Renal pelvis (tissue), 1 donor: ENCODE measurements at regions not wholly inside any gene's neighbourhood (a gene's known extent, or its start where the extent isn't known, plus 50 kb on each side); places are given as distances from the start of the nearest gene placed in this dataset.
"Not testable (repeated sequence)": the region's sequence is repeated elsewhere in the genome, so short reads cannot be mapped to it uniquely, and the experiment has no call there.

Experiments
- DNase-seq: peaks from one replicate; pipeline ENCODE4 v3.0.0-alpha.2; 2013

DNA sequence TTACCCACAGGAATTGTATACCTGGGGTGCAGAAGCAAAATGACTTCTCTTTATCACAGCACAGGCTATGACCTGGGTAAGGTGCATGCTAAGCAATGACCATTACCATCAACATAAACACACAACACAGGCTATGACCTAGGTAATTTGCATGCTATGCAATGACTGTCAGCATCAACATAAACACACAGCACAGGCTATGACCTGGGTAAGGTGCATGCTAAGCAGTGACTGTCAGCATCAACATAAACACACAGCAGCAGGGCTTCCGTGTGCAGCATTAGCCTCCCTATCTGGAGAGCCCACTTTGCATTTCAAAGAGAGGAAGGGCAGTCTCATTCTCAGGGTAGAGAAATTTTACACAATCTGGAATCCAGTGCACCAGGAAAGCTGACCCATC lies 583.0 kb downstream of the TMEM121 start:
- no peak for DNase-seq

DNA sequence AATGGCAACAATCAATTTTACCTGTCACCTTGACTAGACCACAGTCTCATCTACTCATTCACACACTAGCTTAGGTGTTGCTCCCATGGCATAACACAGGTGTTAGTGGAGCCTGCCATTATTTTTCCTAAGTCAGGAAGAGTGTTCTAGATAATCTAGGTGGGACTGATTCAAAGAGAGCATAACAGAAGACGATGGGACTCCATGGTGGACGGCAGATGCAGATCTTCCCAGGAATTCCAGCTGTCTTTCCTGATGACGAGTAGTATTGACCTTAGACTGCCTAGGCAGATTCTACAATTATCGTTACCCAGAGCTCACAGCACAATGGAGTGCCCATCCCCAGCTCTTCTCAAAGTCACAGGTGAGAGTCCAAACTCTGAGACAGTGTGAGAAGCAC lies 589.0 kb downstream of the TMEM121 start:
- DNase-seq: no peak

DNA sequence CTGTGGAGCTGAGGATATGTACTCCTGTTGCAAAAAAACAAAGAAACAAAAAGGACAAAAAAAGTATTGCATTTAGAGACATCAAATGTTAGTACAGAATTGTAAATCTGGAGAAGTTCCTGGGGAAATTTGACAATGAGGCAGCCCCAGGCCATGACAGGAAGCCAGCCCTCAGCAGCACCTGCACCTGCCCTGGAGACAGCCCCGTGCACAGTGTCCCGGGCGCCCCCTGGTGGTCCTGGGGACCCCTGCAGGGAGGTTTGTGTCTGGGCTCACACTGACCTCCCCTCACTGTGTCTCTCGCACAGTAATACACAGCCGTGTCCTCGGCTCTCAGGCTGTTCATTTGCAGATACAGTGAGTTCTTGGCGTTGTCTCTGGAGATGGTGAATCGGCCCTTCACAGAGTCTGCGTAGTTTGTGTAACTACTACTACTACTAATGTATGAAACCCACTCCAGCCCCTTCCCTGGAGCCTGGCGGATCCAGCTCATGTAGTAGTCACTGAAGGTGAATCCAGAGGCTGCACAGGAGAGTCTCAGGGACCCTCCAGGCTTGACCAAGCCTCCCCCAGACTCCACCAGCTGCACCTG lies 590.1 kb downstream of the TMEM121 start:
- not testable (repeated sequence) for DNase-seq

DNA sequence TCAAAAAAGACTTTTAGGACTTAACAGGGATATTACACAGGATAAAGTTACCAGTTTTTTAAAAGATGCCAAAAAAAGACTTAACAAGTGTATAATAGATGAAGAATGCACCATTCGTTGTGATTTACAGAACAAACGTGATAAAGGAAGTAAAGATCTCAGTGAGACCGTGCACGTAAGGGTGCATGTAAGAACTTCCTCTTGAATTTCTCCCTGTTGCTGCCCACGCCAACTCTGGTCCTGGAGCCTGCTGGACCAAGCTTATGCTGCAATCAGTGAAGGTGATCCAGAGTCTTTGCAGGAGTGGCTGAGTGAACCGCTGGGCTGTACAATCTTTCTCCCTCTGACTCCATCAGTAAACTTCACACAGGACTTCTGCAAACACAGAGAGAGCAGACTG lies 593.7 kb downstream of the TMEM121 start:
- DNase-seq: no peak

DNA sequence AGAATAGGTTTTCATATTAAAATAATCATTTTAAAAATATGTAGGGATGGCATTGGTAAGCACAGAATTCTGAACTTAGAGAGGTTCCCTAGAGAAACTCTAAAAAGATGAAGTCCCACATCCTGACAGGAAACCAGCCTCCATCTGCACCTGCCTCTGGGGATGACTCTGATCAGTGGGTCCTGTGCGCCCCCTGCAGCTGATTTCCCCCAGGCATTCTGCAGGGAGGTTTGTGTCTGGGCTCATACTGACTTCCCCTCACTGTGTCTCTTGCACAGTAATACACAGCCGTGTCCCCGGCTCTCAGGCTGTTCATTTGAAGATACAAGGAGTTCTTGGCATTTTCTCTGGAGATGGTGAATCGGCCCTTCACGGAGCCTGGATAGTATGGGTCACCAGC lies 602.9 kb downstream of the TMEM121 start:
- no peak for DNase-seq

DNA sequence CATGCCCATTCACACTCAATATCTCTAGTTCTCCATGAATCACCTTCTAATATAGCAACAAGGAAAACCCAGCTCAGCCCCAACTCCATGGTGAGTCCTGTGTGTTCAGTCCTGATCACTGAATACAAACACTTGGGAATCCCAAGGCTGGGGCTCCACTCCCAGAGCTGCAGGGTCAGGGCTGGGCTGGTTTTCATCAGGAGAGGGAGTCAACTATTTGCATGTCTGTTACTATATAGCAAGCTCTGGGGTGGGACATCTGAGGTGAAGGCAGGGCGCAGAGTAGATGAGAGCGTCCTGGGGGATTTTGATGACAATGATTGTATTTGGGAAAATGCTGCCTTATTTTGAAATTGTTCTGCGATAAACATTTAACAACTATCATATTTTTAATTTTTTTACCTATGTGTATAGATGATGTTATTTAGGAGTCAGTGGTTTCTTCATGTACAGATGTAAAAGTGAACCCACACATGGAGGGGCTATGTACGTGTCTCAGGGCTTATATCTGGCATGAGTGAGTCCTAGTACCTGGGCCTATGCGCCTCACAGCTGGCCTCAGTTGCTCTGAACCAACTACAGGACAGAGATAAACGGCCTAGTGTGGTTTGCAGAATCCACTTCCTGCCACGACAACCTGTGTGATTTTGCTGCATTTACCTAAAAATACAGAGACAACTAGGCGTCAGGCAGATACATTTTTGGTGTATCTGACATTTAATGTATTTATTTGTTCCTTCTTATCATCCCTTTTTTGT lies 603.7 kb downstream of the TMEM121 start:
- DNase-seq: not testable (repeated sequence)

DNA sequence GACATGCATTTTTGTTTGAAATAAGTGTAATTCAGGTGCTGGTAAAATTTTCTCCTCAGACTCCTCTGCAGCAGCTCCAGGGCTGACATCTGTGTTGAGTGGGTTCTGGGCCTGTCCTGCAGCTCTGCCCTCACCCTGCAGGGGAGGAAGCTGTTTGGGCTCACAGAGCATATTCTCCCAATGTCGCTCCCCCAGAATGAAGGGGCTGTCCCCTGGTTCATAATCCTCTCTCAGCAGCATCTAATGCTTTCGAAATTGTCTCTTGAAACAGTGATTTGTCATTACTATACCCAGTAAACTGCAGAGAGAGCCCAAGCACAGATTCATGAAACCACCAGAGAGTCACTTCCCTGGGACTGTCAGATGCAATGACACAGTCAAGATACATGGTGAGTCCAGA lies 606.7 kb downstream of the TMEM121 start:
- DNase-seq: not testable (repeated sequence)

DNA sequence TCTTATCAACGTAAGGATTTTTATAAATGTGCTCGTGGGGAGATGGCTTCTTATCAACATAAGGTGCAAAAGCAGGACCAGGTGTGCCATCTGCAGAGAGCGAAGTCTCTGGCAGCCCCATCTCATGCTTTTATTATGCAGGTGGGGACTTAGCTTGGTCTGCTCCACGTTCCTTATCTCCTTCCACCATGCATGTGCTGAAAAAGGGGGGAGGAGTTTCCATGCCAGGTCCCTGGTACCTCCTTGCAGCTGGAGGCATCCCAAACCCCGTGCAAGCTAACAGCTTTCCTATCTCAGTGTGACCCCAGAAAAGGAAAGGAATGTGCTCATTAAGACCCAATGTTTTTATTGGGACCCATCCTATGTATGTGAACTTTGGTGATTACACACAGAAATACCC lies 608.5 kb downstream of the TMEM121 start:
- no peak for DNase-seq

DNA sequence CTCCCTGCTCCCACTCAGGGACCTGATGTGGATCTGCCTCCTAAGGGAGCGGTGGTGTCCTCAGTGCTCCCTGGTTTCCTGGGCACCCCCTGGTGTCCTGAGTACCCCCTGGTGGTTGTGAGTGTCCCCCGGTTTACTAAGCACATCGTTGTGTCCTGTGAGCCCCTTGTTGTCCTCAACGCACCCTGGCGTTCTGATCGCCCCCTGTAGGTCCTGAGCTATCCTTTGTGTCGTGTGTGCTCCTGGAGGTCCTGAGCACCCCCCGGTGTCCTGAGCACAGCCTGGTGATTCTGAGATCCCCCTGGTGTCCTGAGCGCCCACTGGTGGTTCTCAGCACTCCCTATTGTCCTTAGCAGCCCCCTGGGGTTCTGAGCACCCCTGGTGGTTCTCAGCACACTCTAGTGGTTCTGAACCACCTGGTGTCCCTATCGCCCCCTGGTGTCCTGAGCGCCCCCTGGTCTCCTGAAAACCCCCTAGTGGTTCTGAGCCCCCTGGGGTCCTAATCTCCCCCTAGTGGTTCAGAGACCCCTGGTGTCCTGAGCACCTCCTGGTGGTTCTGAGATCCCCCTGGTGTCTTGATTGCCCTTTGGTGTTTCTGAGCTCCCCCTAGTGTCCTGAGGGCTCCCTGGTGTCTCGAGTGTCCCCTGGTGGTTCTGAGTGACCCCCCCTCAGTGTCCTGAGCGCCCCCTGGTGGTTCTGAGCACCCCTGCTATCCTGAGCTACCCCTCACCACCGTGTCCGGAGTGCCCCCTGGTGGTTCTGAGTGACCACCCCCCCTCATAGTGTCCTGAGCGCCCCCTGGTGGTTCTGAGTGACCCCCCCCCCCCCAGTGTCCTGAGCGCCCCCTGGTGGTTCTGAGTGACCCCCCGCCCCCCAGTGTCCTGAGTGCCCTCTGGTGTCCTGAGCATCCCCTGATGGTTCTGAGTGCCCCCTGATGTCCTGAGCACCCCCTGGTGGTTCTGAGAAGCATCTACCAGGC lies 615.1 kb downstream of the TMEM121 start:
- no peak for DNase-seq

DNA sequence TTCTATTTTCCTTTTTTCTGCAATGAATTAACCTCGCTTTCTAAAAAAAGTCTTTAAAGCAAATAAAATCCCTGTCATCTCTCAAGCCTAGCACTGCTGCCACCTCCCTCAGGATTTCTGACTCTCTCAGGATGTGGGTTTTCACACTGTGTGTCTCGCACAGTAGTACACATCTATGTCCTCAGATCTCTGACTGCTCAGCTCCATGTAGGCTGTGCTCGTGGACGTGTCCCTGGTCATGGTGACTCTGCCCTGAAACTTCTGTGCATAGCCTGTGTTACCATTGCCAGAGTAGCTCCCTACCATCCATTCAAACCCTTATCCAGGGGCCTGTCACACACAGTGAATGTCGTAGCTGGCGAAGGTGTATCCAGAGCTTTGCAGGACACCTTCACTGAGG lies 619.3 kb downstream of the TMEM121 start:
- DNase-seq: not testable (repeated sequence)

DNA sequence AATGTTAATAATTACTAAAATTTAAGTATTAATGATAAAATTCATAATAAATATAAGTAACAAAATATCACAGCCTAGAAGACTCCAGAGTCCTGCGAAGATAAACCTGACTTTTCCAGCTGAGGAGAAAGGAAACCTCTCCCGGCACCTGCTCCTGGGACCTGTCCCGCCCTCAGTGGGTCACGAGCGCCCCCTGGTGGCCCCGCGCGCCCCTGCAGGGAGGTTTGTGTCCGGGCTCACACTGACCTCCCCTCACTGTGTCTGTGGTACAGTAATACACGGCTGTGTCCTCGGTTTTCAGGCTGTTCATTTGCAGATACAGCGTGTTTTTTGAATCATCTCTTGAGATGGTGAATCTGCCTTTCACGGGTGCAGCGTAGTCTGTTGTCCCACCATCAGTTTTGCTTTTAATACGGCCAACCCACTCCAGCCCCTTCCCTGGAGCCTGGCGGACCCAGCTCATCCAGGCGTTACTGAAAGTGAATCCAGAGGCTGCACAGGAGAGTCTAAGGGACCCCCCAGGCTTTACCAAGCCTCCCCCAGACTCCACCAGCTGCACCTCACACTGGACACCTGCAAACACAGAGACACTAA lies 627.1 kb downstream of the TMEM121 start:
- DNase-seq: peak; percentile 0

DNA sequence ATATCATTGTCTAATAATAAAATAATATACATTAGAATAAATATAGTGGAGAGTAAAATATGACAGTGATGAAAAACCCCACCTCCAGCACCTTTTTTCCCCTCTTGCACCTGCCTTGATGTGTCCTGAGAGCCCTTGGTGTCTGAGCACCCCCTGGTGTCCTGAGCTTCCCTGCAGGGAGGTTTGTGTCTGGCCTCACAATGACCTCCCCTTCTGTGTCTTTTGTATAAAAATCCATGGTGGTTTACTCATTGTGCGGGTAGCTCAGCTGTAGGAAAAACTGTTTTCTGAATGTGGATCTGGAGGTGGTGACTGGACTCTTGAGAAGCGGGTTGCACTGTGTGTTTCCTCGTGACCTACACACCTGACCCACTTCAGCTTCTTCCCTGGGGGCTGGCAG lies 636.9 kb downstream of the TMEM121 start:
- no peak for DNase-seq

DNA sequence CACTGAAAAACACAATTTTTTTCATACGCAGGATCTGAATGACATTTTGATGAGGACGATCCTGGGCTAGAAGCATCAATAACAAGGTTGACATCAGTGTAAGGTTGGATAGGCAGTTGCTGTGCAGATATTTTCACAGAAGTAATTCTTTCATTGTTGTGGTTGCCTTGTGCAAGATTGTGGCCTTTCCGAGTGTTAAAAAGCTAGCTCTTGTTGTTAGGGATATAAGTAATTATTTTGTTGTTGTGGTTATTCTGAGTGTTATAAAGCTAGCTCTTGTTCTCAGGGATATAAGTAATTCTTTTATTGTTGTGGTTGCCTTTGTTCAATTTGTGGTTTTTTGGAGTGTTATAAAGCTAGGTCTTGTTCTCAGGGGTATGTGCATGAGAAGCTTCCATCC lies 637.4 kb downstream of the TMEM121 start:
- DNase-seq: not testable (repeated sequence)

DNA sequence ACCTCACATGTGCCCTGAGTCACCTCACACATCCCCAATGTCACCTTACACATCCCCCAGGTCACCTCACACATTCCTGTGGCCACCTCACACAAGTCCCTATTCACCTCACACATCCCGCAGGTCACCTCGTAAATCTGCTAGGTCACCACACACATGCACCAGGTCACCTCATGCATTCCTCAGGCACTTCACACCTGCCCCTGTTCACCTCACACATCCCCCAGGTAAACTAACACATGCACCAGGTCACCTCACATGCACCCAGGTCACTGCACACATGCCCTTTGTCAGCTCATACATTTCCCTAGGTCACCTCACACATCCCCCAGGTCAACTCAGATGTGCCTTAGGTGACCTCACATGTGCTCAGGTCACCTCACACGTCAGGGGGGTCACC lies 639.8 kb downstream of the TMEM121 start:
- no peak for DNase-seq

DNA sequence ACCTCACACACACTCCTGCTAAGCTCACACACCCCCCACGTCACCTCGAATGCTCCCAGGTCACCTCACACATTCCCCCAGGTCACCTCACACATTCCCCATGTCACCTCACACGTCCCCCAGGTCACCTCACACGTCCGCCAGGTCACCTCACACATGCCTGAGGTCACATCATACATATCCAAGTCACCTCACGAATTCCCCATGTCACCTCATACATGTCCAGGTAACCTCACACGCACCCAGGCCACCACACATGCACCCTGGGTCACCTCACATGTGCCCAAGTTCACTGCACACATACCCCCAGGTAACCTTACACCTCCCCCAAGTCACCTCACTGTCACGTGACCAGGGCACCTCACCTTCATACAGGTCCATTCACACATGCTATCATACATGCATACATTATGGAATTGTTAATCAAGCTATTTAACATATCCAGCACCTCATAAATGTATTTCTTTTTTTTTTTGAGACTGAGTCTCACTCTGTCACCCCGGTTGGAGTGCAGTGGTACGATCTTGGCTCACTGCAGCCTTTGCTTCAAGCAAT lies 640.3 kb downstream of the TMEM121 start:
- no peak for DNase-seq

DNA sequence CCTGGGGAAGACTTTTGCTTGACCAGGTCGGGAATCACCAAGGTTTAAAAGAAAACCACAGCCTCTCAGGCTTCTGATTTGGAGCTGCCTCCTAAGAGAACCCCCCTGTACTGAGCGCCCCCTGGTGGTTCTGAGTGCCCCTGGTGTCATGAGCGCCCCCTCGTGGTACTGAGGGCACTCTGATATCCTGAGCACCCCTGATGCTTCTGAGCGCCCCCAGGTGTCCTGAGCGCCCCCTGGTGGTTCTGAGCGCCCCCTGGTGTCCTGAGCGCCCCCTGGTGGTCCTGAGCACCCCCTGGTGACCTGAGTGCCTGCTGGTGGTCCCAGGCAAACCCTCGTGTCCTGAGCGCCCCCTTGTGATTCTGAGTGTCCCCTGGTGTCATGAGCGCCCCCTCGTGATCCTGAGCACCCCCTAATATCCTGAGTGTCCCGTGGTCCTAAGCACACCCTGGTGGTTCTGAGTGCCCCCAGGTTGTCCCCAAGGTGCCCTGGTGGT lies 643.8 kb downstream of the TMEM121 start:
- not testable (repeated sequence) for DNase-seq

DNA sequence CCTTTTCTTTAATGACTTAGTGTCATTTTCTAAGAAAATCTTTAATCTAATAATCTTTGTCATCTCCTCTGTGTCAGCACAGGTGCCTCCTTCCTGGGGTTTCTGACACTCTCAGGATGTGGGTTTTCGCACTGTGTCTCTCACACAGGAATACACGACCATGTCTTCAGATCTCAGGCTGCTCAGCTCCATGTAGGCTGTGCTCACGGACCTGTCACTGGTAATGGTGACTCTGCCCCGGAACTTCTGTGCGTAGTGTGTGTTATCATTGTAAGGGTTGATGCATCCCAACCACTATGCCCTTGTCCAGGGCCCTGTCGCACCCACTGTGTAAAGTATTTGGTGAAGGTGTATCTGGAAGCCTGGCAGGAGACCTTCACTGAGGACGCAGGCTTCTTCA lies 647.8 kb downstream of the TMEM121 start:
- DNase-seq: no peak

DNA sequence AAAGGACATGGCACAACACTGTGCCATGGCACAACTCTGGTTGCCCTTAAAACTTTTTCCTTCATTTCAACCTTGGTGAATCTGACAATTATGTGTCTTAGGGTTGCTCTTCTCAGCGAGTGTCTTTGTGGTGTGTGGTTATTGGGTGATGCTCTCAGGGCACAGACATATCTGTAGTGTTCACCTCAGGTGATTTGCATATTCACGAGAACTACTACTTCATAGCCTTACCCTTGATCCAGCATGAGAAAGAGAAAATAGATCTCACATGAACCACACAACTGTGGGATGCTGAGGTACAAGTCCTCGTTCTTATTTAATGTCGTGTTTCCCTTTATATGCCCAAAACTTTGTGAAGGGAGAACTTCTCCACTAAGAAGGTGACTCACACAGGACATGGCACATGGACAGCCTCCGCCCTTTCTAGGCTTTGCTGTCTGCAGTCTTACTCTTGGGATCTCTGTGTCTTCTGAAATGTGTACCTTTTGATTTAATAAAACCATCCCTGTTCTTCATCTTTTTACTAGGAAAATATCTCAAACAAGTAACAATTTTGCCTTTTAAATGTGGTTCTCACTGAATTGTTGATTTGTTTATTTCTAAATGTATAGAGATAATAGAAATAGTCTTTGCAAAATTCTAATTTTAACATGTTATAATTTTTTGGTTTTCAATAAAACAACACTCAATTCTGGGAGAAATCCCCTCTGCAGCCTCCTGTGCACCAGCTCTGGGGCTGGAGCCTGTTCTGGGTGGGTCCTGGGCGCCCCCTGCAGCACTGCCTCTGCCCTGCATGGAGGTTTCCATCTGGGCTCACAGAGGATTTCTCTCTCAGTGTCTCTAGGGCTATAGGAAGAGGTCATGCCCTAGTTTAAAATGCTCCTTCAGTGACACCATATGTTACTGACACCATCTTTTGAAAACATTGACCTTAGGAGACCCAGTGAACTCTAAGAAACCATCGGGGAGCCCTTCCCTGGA lies 651.2 kb downstream of the TMEM121 start:
- not testable (repeated sequence) for DNase-seq

DNA sequence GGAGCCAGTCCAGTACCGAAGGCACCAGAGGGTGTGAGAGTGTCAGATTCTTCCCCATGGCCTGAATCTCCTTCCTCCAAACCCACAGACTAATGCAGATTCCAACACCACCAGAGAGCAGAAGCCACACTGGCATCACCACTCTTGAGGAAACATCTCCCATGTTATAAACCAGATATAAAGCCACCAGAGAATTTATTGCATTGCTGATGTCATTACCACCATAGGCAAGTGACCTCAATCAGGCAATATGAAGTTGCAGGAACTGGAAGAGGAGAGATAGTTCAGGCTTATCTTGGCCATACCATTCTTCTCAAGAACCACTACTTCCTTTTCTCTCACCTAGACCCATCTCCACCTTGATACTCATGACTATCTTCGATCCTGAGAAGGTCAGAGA lies 653.4 kb downstream of the TMEM121 start:
- no peak for DNase-seq

DNA sequence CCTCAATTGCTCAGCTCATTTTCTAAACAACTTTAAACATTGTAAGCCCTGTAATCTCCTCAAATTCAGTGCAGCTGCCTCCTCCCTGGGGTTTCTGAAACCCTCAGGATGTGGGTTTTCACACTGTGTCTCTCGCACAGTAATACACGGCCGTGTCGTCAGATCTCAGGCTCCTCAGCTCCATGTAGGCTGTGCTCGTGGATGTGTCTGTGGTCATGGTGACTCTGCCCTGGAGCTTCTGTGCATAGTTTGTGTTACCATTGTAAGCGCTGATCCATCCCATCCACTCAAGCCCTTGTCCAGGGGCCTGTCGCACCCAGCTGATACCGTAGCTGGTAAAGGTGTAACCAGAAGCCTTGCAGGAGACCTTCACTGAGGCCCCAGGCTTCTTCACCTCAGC lies 658.4 kb downstream of the TMEM121 start:
- not testable (repeated sequence) for DNase-seq
